ENCODE measurements at regions not wholly inside any gene's neighbourhood (a gene's known extent, or its start where the extent isn't known, plus 50 kb on each side); places are given as distances from the start of the nearest gene placed in this dataset.
"Not testable (repeated sequence)": the region's sequence is repeated elsewhere in the genome, so short reads cannot be mapped to it uniquely, and the experiment has no call there.

GRCh38 chr4:147160908-147161513 is 215.3 kb upstream of the TTC29 start:
- peak; percentile 62 for DNase-seq (ENCODE audit: low read depth)

- no peak for DNase-seq (ENCODE audit: low read depth)
Measured at GRCh38 chr4:147163311-147163710, 217.6 kb upstream of the TTC29 start.

DNA sequence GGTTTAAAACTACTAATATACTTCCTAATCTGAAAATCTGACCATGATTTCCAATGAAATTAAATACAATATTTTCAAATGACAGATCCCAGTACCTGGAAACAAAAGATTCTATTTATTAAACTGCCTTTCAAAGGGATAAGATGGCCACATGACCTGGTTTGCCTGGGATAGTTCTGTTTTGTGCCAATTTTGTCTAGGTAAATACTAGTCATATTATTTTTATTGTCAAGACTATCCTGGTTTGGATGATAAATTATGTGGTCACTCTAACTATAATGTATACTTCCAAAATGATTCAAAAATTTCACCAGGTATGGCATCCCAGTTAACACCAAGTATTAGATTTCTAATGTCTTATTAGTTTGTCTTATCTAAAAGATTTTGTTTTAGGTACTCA is 222.5 kb upstream of the TTC29 start:
- DNase-seq (ENCODE audit: low read depth), result not testable (repeated sequence)

- no peak for DNase-seq (ENCODE audit: low read depth)
Measured at GRCh38 chr4:147173322-147173721, 227.7 kb upstream of the TTC29 start.

DNA sequence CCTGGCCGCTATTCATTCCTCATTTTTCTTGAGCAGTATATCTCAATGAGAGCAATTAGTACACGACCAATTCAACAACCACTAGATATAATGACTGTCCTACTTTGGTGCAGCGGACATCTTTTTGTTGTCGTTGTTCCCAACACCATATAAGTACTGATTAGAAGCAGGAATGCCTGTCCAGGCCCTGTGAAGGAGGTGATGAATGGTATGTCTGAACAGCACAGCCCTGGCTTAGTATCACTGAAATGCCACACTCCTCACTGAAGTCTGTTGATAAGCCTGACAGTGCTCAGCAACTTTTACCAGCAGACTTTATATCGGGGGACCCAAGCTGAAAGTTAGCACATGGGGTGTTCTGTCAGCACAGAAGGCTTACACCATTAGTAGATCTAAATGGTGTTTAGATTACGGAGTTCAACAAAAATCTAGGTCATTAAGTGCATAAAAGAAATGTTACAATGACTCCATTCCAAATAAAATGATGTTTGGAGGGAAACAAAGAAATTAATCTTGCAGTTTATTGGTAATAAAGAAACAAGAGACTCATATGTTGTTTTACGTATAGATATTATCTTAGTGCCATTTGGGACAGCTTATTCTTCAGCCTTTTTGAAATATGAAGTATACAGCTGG is 228.3 kb upstream of the TTC29 start:
- DNase-seq (ENCODE audit: low read depth), result no peak

- no peak for DNase-seq (ENCODE audit: low read depth)
Measured at GRCh38 chr4:147174591-147174990, 228.9 kb upstream of the TTC29 start.

- no peak for DNase-seq (ENCODE audit: low read depth)
Measured at GRCh38 chr4:147175460-147176025, 229.9 kb upstream of the TTC29 start.

DNA sequence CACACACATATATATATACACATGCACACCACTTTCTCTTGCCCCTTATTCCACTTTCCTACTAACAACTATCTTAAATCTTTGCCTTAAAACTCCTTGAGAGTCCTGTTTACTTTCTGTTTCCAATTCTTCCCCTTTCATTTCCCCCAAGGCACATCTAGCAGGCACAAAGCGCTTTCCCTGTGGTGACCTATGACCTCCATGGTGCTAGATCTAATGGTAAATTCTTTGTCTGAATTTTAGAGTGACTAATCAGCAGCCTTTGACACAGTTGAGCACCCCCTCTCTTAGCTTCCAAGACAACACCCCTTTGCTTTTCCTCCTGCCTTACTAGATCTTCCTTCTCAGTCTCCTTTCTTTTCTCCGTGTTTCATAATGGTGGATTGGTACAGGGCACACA is 236.4 kb upstream of the TTC29 start:
- DNase-seq (ENCODE audit: low read depth), result no peak

DNA sequence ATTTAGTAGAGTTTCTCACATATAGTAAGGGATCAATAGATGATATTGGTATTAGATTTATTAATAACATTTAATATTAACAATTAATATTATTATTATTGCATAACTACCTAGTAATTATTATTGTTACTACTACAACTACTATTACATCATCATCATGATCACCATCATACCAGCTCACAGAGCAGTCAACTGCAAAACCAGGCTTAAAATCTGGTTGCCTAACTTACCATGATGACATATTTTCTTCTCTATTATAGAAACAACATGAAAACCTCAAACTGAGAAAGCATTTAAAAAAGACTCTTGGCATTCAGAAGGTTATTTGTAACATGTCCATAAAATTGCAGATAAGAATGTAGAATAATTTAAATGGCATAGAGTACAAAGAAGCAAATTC is 247.0 kb upstream of the TTC29 start:
- peak; percentile 36 for DNase-seq (ENCODE audit: low read depth)

GRCh38 chr4:147194114-147194513 is 248.4 kb upstream of the TTC29 start:
- DNase-seq (ENCODE audit: low read depth), result no peak

DNA sequence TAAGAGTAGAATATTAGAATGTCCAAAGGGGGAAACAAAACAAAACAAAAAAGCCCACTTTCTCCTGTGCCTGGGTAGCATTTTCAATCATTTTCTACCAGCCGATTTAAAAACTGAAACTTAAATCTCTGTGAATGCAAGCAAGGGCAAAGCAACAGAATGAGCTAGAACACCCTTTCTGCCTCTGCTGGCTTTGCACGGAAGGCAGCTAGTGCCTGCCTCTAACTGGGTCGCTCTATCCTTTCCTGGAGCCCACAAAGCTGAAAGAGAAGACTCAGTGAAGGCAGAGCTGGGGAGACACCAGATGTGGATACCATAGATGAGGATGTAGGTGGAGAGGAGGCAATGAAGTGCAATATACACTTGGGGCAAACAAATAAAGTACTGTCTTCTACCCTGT is 248.9 kb upstream of the TTC29 start:
- no peak for DNase-seq (ENCODE audit: low read depth)

- DNase-seq (ENCODE audit: low read depth), result no peak
Measured at GRCh38 chr4:147195386-147195785, 249.7 kb upstream of the TTC29 start.

- peak; percentile 13 for DNase-seq (ENCODE audit: low read depth)
Measured at GRCh38 chr4:147198411-147199051, 252.9 kb upstream of the TTC29 start.

DNA sequence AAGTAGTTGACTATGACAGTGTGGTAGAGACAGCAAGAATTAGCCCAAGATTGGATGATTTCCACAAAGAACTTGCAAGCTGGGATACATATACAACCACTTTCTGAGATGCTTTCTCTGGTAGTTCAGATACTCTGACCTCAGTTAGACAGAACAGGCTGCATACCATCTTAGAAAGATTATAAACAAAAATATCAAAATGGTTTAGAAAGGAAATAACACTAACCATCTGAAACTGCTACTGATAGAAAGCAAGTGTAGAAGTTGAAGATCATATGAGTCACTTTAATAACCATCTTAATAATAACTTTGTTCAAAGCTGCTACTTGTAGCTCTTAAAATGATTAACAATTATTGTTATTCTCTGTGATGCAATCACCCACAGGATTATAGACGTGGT is 255.4 kb upstream of the TTC29 start:
- DNase-seq (ENCODE audit: low read depth), result peak; percentile 7

DNA sequence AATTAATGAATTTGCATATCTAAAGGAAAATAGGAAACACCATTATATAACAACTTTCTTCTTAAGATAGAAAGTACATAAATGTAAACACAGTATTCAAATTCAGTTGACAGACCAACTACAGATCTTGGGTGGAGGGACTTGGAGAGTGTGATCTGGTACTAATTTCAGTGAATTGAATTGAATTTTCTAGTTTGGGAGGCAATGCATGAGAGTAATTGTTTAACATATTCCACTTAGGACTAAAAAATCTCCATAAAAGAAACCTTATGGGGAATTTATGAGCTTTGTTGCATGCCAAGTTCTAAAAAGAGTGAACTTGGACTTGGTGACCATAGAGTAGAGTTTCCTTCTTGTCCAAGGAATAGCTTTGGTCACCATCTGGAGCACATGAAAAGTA is 261.1 kb upstream of the TTC29 start:
- no peak for DNase-seq (ENCODE audit: low read depth)

DNA sequence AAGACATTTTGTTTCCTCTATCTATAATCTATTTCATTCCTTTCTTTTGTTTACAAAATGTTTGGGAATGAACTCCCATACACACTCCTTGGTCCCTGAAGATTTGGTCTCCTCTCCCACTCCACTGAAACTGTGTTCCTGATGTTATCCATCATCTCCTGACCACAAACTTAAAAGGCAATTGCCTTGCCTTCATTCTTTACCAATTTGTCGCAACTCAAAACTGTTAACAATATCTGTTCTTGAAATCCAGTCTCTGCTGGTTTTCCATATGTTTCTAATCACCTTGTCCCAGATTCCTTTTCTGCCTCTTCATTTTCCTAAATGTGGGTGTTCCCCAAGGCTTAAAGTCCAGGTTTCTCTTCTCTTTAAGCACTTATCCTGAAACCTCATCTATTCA is 262.2 kb upstream of the TTC29 start:
- no peak for DNase-seq (ENCODE audit: low read depth)

- no peak for DNase-seq (ENCODE audit: low read depth)
Measured at GRCh38 chr4:147217655-147218054, 263.2 kb upstream of the EDNRA start.

- no peak for DNase-seq (ENCODE audit: low read depth)
Measured at GRCh38 chr4:147219145-147219544, 261.8 kb upstream of the EDNRA start.

GRCh38 chr4:147220833-147221232 is 260.1 kb upstream of the EDNRA start:
- peak; percentile 5 for DNase-seq (ENCODE audit: low read depth)

DNA sequence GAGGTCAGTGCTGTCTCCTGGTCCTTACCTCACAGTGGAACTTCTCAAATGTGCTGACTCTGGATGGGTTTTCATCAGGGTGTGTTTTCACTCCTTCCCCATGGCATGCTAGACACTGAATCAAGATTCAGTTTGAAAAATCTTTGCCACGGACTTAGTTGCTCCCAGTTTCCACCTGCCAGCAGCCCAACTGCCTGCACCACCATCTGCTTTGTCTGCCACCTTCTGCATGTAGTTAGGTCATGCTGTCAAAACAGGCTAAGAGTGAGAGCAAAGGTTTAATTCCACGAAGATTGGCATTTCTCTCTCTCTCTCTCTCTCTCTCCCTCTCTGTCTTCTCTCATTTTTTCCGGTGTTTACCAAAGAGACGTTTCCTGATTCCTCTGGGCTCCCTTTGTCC is 258.0 kb upstream of the EDNRA start:
- DNase-seq (ENCODE audit: low read depth), result no peak

GRCh38 chr4:147223576-147223975 is 257.3 kb upstream of the EDNRA start:
- no peak for DNase-seq (ENCODE audit: low read depth)

DNA sequence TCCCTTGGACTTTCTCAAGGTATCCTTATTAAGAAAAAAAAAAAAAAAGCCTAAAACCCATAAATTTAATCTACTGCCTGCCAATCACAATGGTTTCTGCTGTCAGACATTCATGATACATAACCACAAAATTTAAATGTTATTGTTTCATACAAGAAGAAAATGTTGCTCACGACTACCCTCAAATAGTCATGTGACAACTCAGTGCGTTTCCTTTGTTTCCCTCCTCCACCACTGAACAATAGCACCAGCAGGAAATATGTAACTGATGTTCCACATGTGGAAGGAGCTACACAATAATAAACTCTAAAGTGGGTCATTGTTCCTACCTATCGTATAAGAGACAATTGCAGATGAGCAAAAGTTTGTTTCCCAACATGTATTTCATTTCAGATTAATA is 244.1 kb upstream of the EDNRA start:
- DNase-seq (ENCODE audit: low read depth), result no peak

DNA sequence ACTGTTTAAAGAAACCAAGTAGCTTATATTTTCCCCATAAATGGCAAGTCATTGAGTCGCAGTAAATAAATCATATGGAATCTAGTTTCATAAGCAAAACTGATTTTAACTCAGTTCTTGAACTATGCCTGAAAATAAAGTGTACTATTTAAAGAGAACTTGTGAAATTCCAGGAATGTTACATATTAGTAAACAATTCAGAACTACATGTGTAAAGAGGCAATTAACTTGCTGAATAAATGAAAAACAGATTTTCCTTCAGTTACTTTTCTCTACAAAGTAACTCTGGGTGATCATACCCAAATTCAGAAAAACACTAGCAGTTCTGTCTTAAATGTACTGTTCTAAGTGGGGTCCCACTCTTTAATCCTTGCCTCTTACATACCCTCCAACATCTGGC is 236.1 kb upstream of the EDNRA start:
- DNase-seq (ENCODE audit: low read depth), result no peak

Data from amniotic epithelial cell (primary cell).